ENCODE measurements at regions not wholly inside any gene's neighbourhood (a gene's known extent, or its start where the extent isn't known, plus 50 kb on each side); places are given as distances from the start of the nearest gene placed in this dataset.

DNA sequence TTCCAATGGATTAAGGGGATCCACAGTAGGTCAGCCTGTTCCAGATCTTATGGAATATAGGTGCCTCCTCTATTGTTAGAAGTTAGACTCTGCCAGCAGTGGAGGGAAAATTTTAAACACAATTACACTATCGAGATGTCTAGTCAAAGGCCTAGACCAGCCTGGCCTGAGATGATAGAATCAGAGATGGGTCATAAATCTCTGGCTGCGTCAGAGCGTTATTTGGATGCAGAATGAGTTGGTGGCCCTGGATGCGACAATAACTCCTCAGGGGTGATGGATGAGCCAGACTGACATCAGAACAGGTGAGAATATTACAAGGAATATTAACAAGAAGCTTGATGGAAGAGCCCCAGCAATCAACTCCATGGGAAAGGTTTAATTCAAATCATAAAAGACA, 149.3 kb upstream of the TCF4 start:
- no peak for TF ChIP-seq POLR2A (IDR thresholded peaks at IDR 0.05)
- TF ChIP-seq, protein P1, sequence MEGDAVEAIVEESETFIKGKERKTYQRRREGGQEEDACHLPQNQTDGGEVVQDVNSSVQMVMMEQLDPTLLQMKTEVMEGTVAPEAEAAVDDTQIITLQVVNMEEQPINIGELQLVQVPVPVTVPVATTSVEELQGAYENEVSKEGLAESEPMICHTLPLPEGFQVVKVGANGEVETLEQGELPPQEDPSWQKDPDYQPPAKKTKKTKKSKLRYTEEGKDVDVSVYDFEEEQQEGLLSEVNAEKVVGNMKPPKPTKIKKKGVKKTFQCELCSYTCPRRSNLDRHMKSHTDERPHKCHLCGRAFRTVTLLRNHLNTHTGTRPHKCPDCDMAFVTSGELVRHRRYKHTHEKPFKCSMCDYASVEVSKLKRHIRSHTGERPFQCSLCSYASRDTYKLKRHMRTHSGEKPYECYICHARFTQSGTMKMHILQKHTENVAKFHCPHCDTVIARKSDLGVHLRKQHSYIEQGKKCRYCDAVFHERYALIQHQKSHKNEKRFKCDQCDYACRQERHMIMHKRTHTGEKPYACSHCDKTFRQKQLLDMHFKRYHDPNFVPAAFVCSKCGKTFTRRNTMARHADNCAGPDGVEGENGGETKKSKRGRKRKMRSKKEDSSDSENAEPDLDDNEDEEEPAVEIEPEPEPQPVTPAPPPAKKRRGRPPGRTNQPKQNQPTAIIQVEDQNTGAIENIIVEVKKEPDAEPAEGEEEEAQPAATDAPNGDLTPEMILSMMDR (IDR thresholded peaks at IDR 0.05): no peak
- DNase-seq: no peak
- H3K36me3 ChIP-seq (ENCODE audit: low read depth, missing control alignments): no peaks in the 10 kb centered on the region
- H3K9me3 ChIP-seq: no peaks in the 10 kb centered on the region
- H3K4me1 ChIP-seq: peaks cover 4% of the 10 kb centered on the region
- 95 to 97% methylated on average over 4 of the region's 4 CpGs for WGBS, 2 donors
- H3K4me3 ChIP-seq: no peak overlapping the region
- H3K27me3 ChIP-seq: no peaks in the 10 kb centered on the region
- intact Hi-C loops (cut with DNase I; ENCODE audit: low total_unique reads): no loop called here
- no peak overlapping the region for H3K27ac ChIP-seq

DNA sequence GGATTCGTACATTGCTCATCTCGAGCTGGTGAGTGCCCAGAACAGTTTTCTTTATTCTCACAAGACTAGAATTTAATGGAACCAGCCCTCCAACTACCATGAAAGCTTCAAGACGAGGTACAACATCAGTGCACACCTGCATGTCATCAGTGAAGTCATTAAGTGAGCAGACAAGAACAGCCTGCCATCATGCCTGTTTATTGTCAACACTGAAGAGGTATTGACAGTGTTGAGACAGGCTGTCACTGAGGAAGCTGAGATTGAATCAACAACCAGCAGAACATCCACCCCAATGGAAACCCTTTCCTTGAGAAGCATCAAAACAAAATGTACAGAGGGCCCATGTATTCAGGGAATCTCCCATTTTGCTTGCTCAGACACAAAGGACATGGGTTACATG, 148.0 kb upstream of the TCF4 start:
- Histone ChIP-seq H3K36me3 (ENCODE audit: low read depth, missing control alignments) (no peaks in the 10 kb centered on the region), H3K27ac (no peak overlapping the region), H3K9me3 (no peaks in the 10 kb centered on the region), H3K4me3 (no peak overlapping the region), H3K4me1 (peaks cover 5% of the 10 kb centered on the region), H3K27me3 (no peaks in the 10 kb centered on the region)
- TF ChIP-seq POLR2A (IDR thresholded peaks at IDR 0.05): no peak
- TF ChIP-seq, protein P1 (IDR thresholded peaks at IDR 0.05): no peak
- intact Hi-C loops (cut with DNase I; ENCODE audit: low total_unique reads): no loop called here
- 87 to 88% methylated on average over 3 of the region's 3 CpGs for WGBS, 2 donors
- DNase-seq: no peak

DNA sequence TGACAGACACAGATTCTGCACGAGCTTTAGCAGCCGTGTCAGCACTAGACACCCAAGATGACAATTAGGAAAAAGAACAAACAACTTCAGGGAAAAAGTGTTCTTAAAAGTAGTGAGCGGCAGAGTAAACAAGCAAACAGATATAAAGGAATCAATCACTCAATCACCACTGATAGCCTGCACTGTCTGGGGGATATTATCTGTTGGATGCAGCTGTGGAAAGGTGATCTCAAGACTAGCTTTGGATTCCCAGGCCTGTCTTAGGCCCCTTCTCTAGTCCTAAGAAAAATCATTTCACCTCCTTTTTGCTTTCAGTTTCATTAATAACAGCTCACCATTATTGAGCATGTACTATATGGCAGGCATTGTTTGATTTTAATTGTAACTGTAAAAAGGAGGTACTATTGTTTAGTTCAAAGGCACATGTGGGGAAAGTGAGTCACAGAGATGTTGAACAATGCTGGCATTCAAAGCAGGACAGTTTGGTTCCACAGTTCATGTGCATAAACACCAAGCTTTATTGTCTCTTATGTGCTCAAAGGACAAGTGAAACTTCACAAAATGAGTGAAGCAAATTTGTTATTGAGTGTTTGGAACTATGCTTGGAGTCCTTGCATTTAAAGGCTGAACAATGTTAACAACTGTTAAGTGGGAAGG, 147.3 kb upstream of the TCF4 start:
- Histone ChIP-seq H3K4me3 (no peak overlapping the region), H3K4me1 (peaks cover 5% of the 10 kb centered on the region), H3K27ac (no peak overlapping the region), H3K9me3 (no peaks in the 10 kb centered on the region), H3K27me3 (no peaks in the 10 kb centered on the region), H3K36me3 (ENCODE audit: low read depth, missing control alignments) (no peaks in the 10 kb centered on the region)
- DNase-seq: no peak
- intact Hi-C loops (cut with DNase I; ENCODE audit: low total_unique reads): no loop called here
- WGBS, 2 donors: 90 to 93% methylated on average over 3 of the region's 3 CpGs
- TF ChIP-seq, protein P1 (IDR thresholded peaks at IDR 0.05): no peak
- TF ChIP-seq POLR2A (IDR thresholded peaks at IDR 0.05): no peak

DNA sequence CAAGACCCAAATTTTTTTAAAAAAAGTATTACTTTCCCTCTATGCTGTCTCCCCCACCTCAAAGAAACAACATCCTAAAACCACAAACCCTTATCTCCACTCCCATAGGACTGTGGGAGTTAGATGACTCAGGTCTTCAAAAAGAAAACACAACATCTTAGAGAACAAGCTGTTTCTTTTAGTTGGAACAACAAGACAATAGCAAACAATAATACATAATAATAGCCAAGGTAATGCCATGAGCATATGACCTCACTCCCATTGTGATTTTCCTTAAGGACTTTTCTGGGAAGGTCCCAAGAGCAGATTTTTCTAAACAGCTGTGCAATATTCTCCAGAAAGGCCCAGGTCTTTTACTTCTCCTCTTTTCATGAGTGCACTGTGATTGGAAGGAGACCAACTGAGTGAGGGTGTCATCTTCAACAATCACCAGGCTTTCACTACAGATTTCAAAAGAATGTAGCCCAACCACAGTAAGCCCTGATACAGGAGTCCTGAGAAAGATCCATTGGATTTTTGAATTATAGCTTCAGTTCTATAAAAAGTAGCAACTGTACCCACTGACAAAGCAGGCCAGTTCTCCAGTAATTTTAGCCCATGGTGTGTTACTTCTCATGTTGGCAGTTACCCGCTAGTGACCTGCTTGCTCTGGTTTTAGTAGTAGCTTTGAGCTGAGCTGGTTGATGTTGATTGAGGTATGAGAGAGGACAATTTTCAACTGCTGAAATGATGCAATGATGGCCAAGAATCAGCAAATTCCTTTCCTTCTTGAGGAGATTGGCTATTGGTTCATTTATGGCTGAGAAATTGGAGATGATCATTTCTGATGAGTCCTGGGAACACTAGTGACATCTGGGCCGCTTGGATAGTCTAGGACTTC, 144.5 kb upstream of the TCF4 start:
- no peak for DNase-seq
- Histone ChIP-seq H3K4me1 (peaks cover 5% of the 10 kb centered on the region), H3K36me3 (ENCODE audit: low read depth, missing control alignments) (no peaks in the 10 kb centered on the region), H3K27me3 (no peaks in the 10 kb centered on the region), H3K9me3 (no peaks in the 10 kb centered on the region), H3K27ac (peak overlapping the region in 1 of 2 donors; percentile 2), H3K4me3 (no peak overlapping the region)
- intact Hi-C loops (cut with DNase I; ENCODE audit: low total_unique reads): no loop called here
- 93 to 95% methylated on average over 2 of the region's 2 CpGs for WGBS, 2 donors
- TF ChIP-seq, protein P1 (IDR thresholded peaks at IDR 0.05): no peak
- no peak for TF ChIP-seq POLR2A (IDR thresholded peaks at IDR 0.05)
